ENCODE measurements at regions not wholly inside any gene's neighbourhood (a gene's known extent, or its start where the extent isn't known, plus 50 kb on each side); places are given as distances from the start of the nearest gene placed in this dataset.

DNA sequence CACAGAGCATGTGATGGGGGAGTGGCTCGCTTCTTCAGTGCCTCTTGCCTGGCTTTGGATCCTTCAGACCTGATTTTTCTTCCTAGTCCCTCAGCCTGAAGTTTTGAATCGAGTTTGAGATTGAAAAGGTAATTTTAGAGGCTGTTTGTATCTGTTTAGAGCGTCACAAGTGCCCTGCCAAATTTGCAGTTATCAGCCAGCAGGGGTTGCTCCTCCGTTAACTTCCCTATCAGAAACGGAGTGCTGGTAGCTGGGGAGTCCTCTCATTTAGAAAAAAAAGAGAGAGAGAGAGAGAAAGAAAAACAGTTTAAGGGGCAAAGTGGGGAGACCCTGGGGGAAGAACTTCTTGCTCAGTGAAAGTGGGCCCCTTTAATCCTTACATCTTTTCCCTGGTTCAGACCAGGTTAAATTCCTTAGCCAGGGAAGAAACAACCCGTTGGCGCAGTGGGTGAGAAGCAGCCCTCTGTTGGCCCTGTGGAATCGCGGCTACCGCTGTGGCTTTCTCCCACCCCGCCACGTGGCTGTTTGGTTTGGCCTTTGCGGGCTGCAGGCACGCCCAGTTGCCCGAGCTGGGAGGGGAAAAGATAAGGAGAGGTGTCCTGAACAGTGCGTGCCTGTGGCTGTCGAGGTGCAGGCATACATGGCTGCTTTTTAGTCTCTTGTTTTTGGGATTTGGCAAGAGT is 576.7 kb upstream of the ACO1 start:
- H3K27me3 ChIP-seq (ENCODE audit: low read depth): no peaks in the 10 kb centered on the region
- H3K4me3 ChIP-seq: no peak overlapping the region
- no peak for DNase-seq (ENCODE audit: low spot score in 2 of 2)
- H3K36me3 ChIP-seq (replicated peaks): no peaks in the 10 kb centered on the region
- H3K9me3 ChIP-seq: no peaks in the 10 kb centered on the region
- in situ Hi-C loops (cut with MboI; ENCODE audit: low sequenced_read_pairs): no loop called here
- peaks cover 10% of the 10 kb centered on the region for H3K4me1 ChIP-seq

DNA sequence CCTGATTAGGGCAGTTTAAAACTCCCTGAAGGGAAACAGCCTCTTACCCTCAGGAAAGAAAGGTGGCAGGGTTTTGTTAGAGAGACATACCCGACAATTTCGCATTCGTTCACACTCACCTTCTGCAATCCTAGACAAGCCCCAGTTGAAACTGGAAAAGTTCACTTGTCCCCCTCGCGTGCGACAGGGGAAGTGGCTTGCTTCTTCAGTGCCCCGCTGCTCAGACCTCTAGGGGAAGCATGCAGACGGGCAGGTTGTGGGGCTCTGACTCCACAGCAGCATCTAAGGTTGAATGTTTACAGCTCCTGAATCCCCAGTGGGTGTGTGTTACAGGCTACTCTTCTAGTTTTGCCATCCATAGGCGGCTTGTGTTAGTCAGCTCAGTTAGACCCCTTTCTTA is 575.7 kb upstream of the ACO1 start:
- Histone ChIP-seq H3K9me3 (no peaks in the 10 kb centered on the region), H3K27me3 (ENCODE audit: low read depth) (no peaks in the 10 kb centered on the region), H3K4me3 (no peak overlapping the region), H3K4me1 (peaks cover under 1% of the 10 kb centered on the region; the same call in 1 of the 2 replicates), H3K36me3 (replicated peaks) (no peaks in the 10 kb centered on the region)
- in situ Hi-C loops (cut with MboI; ENCODE audit: low sequenced_read_pairs): no loop called here
- DNase-seq (ENCODE audit: low spot score in 2 of 2): no peak

DNA sequence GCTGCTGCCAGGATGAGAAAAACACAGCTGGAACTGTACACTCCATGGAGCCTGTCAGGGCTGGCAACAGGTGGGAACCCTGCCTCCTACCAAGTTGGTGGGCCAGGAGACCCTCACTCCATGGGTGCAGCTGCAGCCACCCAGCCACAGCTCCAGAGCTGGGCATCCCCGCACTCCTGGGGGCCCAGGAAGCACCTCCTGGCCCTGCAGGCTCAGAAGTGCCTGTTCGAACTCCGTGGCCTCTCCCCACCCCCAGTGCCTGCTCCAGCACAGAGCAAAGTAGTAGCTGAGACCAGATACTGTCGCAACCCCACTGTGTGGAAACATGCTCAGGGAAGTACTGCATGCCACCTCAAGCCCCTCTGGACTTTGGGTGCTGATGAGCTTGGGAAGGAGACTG is 564.0 kb upstream of the ACO1 start:
- H3K9me3 ChIP-seq: no peaks in the 10 kb centered on the region
- in situ Hi-C loops (cut with MboI; ENCODE audit: low sequenced_read_pairs): no loop called here
- DNase-seq (ENCODE audit: low spot score in 2 of 2): no peak
- peaks cover 6% of the 10 kb centered on the region for H3K4me1 ChIP-seq
- H3K4me3 ChIP-seq: no peak overlapping the region
- no peaks in the 10 kb centered on the region for H3K27me3 ChIP-seq (ENCODE audit: low read depth)
- H3K36me3 ChIP-seq (replicated peaks): no peaks in the 10 kb centered on the region

DNA sequence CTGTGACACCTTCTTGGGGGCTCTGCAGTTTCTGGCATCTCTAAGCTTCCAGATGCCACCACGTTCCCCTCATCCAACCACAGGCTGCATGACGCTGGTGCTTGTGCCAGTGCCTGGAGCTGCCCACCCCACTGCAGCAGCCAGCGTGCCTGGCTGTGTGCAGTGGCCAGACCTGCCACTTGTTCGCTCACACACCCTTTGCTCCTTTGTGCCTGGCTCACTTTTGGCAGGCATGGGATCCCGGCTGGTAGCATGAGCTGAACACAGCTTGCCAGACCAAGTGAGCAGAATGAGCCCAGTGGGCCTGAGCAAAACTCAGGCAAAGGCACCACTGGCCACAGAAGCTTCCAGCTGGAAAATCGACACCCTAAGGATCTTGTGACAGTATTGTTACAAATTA is 562.9 kb upstream of the ACO1 start:
- DNase-seq (ENCODE audit: low spot score in 2 of 2): no peak
- H3K4me3 ChIP-seq: no peak overlapping the region
- peaks cover 14% of the 10 kb centered on the region for H3K4me1 ChIP-seq
- no peaks in the 10 kb centered on the region for H3K36me3 ChIP-seq (replicated peaks)
- no peaks in the 10 kb centered on the region for H3K27me3 ChIP-seq (ENCODE audit: low read depth)
- no peaks in the 10 kb centered on the region for H3K9me3 ChIP-seq
- in situ Hi-C loops (cut with MboI; ENCODE audit: low sequenced_read_pairs): no loop called here

DNA sequence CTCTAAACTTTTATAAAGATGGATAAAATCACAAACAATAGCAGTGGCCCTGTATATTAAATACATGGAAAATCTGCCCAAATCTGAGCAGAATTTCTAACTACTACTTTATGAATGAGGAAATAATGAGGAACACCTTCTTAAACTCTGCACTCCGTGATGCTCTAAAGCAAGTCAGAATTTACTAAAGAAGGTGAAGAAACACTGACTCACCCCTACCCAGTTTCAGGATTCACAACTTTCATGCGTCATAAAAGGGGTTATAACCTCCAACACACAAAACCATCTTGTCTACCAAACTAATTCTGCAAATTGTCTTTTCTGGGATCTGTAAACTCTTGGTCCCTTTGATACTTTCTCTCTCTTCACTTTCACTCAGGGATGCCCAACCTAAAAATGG is 561.1 kb upstream of the ACO1 start:
- no peak for DNase-seq (ENCODE audit: low spot score in 2 of 2)
- Histone ChIP-seq H3K4me3 (no peak overlapping the region), H3K36me3 (replicated peaks) (no peaks in the 10 kb centered on the region; the same call in 1 of the 2 replicates), H3K9me3 (no peaks in the 10 kb centered on the region), H3K4me1 (peaks cover 14% of the 10 kb centered on the region), H3K27me3 (ENCODE audit: low read depth) (no peaks in the 10 kb centered on the region)
- in situ Hi-C loops (cut with MboI; ENCODE audit: low sequenced_read_pairs): no loop called here

DNA sequence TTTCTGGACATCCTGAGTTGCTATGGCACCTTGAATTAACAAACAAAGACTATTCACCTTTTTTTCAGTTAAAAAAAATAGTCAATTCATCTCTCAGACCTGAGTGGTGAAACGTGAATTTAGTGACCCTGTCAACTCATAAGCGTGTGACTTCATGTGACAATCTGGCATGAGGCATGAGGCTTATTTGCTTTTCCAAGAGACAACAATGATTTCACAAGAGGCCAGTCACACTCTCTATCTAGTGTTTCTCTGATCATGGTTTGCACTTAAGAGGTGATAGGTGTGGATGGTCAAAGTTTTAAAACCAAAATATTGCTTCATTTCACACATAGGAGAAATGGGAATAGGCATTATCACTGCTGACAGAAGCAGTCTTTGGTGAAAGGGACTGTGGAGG is 559.6 kb upstream of the ACO1 start:
- in situ Hi-C loops (cut with MboI; ENCODE audit: low sequenced_read_pairs): no loop called here
- Histone ChIP-seq H3K4me3 (no peak overlapping the region), H3K36me3 (replicated peaks) (no peaks in the 10 kb centered on the region; the same call in 1 of the 2 replicates), H3K27me3 (ENCODE audit: low read depth) (no peaks in the 10 kb centered on the region), H3K4me1 (peaks cover 14% of the 10 kb centered on the region), H3K9me3 (no peaks in the 10 kb centered on the region)
- no peak for DNase-seq (ENCODE audit: low spot score in 2 of 2)

DNA sequence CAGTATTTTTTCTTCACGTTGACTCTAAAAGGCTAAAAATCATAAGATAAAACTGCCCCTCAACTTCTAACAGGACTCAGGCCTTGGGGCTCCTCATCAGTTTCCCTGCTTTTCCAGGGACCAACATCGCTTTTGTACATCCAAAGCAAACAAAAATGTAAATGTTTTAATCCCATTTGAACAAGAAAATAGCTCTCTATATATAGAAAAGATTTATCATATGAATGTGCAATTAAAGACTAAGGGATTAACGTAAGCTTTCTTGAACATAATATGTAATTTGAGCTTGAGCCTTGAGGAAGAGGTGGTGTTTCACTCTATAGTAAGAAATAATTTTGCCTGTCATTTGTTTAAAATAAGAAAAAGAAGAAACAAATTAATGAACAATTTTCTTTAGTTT is 547.2 kb upstream of the ACO1 start:
- peaks cover 24% of the 10 kb centered on the region for H3K4me1 ChIP-seq
- no peak overlapping the region for H3K4me3 ChIP-seq
- no peaks in the 10 kb centered on the region for H3K36me3 ChIP-seq (replicated peaks)
- no peaks in the 10 kb centered on the region for H3K27me3 ChIP-seq (ENCODE audit: low read depth)
- no peaks in the 10 kb centered on the region for H3K9me3 ChIP-seq
- DNase-seq (ENCODE audit: low spot score in 2 of 2): peak; percentile 54 to 96
- in situ Hi-C loops (cut with MboI; ENCODE audit: low sequenced_read_pairs): no loop called here

DNA sequence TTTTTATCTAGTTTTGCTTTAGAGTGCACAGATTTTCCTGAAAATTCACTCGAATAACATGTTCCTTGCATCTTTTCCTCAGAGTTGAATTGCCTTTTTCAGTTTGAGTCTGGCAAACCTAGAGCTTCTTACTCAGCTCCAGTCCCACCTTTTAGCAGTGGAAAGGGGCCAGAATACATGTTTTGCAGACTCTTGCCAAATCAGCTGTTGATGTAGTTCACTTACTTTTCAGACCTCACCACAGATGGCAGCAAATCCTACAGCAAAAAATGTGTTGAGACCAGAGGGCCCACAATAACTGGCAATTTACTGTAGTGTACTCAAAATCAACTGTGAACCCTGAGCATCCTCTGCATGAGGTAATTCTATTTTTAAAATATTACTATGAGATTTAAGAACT is 545.2 kb upstream of the ACO1 start:
- H3K4me3 ChIP-seq: no peak overlapping the region
- peak in 1 of 2 experiments; percentile 26 for DNase-seq (ENCODE audit: low spot score in 2 of 2)
- in situ Hi-C loops (cut with MboI; ENCODE audit: low sequenced_read_pairs): no loop called here
- peaks cover 24% of the 10 kb centered on the region for H3K4me1 ChIP-seq
- no peaks in the 10 kb centered on the region for H3K27me3 ChIP-seq (ENCODE audit: low read depth)
- no peaks in the 10 kb centered on the region for H3K9me3 ChIP-seq
- H3K36me3 ChIP-seq (replicated peaks): no peaks in the 10 kb centered on the region

DNA sequence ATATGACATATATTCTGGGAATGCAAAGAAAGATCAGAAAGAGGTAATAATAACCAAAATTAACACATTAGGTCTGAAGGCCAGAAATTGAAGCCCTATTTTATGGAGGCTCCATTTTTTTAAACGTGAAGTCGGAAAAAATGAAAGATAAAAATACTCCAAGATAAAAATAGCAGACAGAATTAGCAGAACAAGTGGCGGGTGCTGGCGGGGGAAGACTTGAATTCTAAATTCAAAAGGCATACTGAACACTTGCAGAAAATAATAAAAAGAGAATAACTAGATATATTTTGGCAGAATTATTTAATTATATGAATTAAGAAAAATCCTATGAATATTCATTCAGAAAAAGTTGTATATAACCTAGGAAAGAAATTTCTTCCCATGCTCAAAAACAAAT is 543.7 kb upstream of the ACO1 start:
- Histone ChIP-seq H3K27me3 (ENCODE audit: low read depth) (no peaks in the 10 kb centered on the region), H3K36me3 (replicated peaks) (no peaks in the 10 kb centered on the region), H3K4me1 (peaks cover 24% of the 10 kb centered on the region), H3K9me3 (no peaks in the 10 kb centered on the region), H3K4me3 (no peak overlapping the region)
- DNase-seq (ENCODE audit: low spot score in 2 of 2): no peak
- in situ Hi-C loops (cut with MboI; ENCODE audit: low sequenced_read_pairs): no loop called here

DNA sequence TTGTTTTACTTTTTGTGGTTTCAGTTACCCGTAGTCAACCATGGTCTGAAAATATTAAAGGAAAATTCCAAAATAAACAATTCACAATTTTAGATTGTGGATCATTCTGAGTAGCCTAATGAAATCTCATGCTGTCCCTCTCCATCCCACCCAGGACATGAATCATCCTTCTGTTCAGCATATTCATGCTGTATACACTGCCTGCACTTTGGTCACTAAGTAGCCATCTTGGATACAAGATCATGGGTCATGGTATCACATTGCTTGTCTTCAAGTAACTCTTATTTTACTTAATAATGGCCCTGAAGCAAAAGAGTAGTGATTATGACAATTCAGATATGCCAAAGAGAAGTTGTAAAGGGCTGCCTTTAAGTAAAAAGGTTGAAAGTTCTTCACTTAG is 536.5 kb upstream of the ACO1 start:
- Histone ChIP-seq H3K9me3 (no peaks in the 10 kb centered on the region), H3K4me1 (no peaks in the 10 kb centered on the region), H3K36me3 (replicated peaks) (no peaks in the 10 kb centered on the region), H3K4me3 (no peak overlapping the region), H3K27me3 (ENCODE audit: low read depth) (no peaks in the 10 kb centered on the region)
- in situ Hi-C loops (cut with MboI; ENCODE audit: low sequenced_read_pairs): no loop called here
- no peak for DNase-seq (ENCODE audit: low spot score in 2 of 2)

DNA sequence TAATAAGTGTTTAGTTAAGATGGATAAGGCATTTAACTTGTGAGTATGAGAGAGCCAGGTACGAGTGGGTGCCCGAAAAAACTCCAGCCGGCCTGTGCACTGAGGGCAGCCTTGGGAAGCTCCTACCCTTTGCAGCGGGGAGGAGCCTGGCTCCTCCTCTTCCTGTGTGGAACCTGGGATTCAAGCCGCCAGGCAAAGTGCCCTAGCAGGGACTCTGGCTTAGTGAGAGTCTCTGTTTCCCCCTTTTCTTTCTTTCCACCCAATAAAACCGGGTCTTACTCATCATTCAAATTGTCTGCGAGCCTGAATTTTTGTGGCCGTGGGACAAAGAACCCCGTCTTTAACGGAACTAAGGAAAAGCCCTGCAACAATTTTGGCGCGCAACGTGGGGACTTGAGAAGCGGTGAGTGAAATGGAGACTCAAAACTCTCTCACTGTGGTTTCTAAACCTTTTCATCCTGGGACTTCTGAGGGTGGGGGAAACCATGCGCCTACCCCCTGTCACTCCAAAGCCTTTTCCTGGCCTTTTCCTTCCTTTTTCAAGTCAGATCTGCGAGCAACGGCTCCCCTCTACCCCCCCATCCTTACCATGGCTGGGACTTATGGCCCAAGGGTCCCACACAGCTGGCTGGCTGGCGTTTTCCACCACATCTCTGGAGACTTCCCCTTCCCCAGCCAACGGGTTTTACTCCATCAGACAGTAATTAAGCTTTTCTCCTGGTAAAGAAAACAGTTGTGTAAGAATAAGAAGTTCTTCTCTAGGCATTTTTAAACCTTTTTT is 535.7 kb upstream of the ACO1 start:
- Histone ChIP-seq H3K27me3 (ENCODE audit: low read depth) (no peaks in the 10 kb centered on the region), H3K4me3 (no peak overlapping the region), H3K9me3 (no peaks in the 10 kb centered on the region), H3K36me3 (replicated peaks) (no peaks in the 10 kb centered on the region), H3K4me1 (no peaks in the 10 kb centered on the region)
- in situ Hi-C loops (cut with MboI; ENCODE audit: low sequenced_read_pairs): no loop called here
- DNase-seq (ENCODE audit: low spot score in 2 of 2): no peak

DNA sequence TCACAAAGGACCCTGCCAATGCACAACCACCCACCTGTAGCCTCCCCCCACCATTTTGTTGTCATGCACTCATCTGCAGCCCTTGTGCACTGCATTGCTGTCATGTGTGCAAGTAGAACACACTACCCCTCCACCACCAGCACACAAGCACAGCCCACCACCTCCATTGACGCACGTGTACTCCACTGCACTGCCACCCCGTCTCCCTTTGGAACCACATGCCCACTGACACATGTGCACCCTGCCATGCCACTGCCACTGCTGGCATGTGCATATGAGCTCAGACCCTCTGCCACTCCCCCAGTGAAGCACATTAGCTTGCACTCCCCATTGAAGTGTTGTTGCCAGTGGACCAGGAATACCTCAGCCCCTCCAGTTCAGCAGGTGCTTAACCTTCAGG is 530.3 kb upstream of the ACO1 start:
- H3K36me3 ChIP-seq (replicated peaks): no peaks in the 10 kb centered on the region

DNA sequence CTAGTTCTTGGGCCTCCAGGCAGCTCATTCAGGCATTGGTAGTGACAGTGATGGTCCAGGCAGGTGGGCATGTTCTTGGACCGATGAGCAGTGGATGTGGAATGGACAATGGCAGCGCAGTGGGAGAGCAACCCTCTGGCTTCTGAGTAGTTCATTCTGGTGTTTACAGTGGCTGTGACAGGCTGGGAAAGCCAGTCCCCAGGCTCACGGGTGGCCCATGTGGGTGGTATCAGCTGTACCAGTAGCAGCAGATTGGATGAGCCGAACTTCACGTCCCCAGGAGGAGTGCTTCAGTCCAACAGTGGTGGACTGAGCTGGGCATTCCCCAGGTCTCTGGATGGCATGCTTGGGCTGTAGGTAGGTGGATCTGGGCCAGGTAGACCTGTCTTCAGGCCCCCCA is 515.6 kb upstream of the ACO1 start:
- DNase-seq (ENCODE audit: low spot score in 2 of 2): no peak
- Histone ChIP-seq H3K9me3 (no peaks in the 10 kb centered on the region), H3K36me3 (replicated peaks) (no peaks in the 10 kb centered on the region), H3K27me3 (ENCODE audit: low read depth) (no peaks in the 10 kb centered on the region), H3K4me1 (no peaks in the 10 kb centered on the region), H3K4me3 (no peak overlapping the region)
- in situ Hi-C loops (cut with MboI; ENCODE audit: low sequenced_read_pairs): no loop called here

More for the DNA sequence above, 530.3 kb upstream of the ACO1 start:
- Histone ChIP-seq H3K27me3 (ENCODE audit: low read depth) (no peaks in the 10 kb centered on the region), H3K9me3 (no peaks in the 10 kb centered on the region), H3K4me3 (no peak overlapping the region), H3K4me1 (no peaks in the 10 kb centered on the region)
- in situ Hi-C loops (cut with MboI; ENCODE audit: low sequenced_read_pairs): no loop called here
- DNase-seq (ENCODE audit: low spot score in 2 of 2): no peak

DNA sequence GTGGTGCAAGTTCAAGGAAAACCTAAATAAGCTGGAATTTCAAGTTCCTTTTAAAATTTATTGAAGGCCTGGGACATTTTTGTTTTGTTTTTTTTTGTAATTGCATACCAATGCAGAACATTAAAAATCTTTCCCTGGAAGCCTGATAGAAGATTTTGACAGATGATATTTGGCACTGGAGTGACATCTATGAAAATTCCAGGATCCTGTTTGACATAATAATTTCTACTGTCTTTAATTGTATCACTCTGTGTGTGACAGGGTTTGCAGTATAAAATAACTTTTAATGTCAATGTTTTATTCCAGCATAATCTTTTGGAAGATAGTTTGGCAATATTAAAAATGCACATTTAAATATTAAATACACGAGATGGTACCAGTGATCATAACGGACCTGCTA is 514.2 kb upstream of the ACO1 start:
- H3K4me1 ChIP-seq: no peaks in the 10 kb centered on the region
- H3K9me3 ChIP-seq: no peaks in the 10 kb centered on the region
- no peaks in the 10 kb centered on the region for H3K27me3 ChIP-seq (ENCODE audit: low read depth)
- no peak for DNase-seq (ENCODE audit: low spot score in 2 of 2)
- no peak overlapping the region for H3K4me3 ChIP-seq
- no peaks in the 10 kb centered on the region for H3K36me3 ChIP-seq (replicated peaks)
- in situ Hi-C loops (cut with MboI; ENCODE audit: low sequenced_read_pairs): no loop called here

Data from HAP-1 (cell line).